ENCODE measurements at regions not wholly inside any gene's neighbourhood (a gene's known extent, or its start where the extent isn't known, plus 50 kb on each side); places are given as distances from the start of the nearest gene placed in this dataset.

DNA sequence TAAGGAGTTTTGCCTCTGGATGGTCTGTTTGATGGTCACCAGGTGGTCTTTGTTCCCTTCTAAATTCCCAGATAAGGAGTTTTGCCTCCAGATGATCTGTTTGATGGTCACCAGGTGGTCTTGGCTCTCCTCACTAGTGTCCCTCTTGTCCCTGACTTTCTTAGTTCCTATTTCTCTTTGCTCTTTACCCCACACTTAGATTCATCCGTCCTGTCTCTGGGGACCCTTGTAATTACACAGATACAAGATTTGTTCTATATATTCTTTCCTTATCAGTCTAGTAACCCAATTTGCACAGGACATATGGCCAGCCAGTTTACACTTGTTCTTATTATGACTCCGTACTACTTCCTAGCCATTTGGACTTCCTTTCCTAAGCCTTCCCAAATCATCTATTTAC is 84.0 kb upstream of the B3GAT2 start:
- Mint-ChIP-seq H3K4me3 (no peak overlapping the region), H3K27ac (no peak overlapping the region), H3K36me3 (no peaks in the 10 kb centered on the region), H3K9me3 (peaks cover 0 to 9% (median 2%) of the 10 kb centered on the region in 7 donors), H3K27me3 (ENCODE audit: low read depth in 3 of 3) (peaks cover 0 to 2% (median 0%) of the 10 kb centered on the region in 3 donors), H3K4me1 (peaks cover 12% of the 10 kb centered on the region)
- WGBS (ENCODE audit: insufficient coverage) = 100% methylated on average over 1 of the region's 2 CpGs
- Histone ChIP-seq H3K27me3 (ENCODE audit: control insufficient read depth in 2 of 2, insufficient read depth in 2 of 2, low read length in 2 of 2) (no peaks in the 10 kb centered on the region), H3K27ac (ENCODE audit: low read depth in 1 of 2, low read length in 2 of 2) (no peak overlapping the region), H3K4me3 (replicated peaks in 1 of 3; ENCODE audit: low read depth in 2 of 3, low read length in 3 of 3) (no peak overlapping the region), H3K4me1 (ENCODE audit: control insufficient read depth in 1 of 2, insufficient read depth in 2 of 2, low read length in 2 of 2) (peaks cover 7 to 9% of the 10 kb centered on the region in 2 donors), H3K9me3 (replicated peaks in 1 of 2; ENCODE audit: control insufficient read depth in 1 of 2, insufficient read depth in 1 of 2, low read length in 2 of 2) (no peaks in the 10 kb centered on the region), H3K4me2 (replicated peaks; ENCODE audit: extremely low read depth, low read length, poor library complexity, severe bottlenecking) (no peak overlapping the region), H3K79me2 (ENCODE audit: insufficient read depth, low read length) (no peaks in the 10 kb centered on the region), H3K36me3 (replicated peaks in 1 of 2; ENCODE audit: control insufficient read depth in 1 of 2, insufficient read depth in 2 of 2, low read length in 2 of 2) (no peaks in the 10 kb centered on the region), H2AFZ (ENCODE audit: insufficient read depth, low read depth, low read length, poor library complexity, severe bottlenecking) (no peak overlapping the region), H4K20me1 (ENCODE audit: insufficient read depth, low read length) (no peaks in the 10 kb centered on the region), H3K9ac (ENCODE audit: insufficient read depth, low read length, poor library complexity, severe bottlenecking) (no peak overlapping the region)
- no peak for DNase-seq
- TF ChIP-seq, protein P1, sequence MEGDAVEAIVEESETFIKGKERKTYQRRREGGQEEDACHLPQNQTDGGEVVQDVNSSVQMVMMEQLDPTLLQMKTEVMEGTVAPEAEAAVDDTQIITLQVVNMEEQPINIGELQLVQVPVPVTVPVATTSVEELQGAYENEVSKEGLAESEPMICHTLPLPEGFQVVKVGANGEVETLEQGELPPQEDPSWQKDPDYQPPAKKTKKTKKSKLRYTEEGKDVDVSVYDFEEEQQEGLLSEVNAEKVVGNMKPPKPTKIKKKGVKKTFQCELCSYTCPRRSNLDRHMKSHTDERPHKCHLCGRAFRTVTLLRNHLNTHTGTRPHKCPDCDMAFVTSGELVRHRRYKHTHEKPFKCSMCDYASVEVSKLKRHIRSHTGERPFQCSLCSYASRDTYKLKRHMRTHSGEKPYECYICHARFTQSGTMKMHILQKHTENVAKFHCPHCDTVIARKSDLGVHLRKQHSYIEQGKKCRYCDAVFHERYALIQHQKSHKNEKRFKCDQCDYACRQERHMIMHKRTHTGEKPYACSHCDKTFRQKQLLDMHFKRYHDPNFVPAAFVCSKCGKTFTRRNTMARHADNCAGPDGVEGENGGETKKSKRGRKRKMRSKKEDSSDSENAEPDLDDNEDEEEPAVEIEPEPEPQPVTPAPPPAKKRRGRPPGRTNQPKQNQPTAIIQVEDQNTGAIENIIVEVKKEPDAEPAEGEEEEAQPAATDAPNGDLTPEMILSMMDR (IDR thresholded peaks at IDR 0.05) = no peak
- intact Hi-C loops (cut with micrococcal nuclease) = no loop called here

DNA sequence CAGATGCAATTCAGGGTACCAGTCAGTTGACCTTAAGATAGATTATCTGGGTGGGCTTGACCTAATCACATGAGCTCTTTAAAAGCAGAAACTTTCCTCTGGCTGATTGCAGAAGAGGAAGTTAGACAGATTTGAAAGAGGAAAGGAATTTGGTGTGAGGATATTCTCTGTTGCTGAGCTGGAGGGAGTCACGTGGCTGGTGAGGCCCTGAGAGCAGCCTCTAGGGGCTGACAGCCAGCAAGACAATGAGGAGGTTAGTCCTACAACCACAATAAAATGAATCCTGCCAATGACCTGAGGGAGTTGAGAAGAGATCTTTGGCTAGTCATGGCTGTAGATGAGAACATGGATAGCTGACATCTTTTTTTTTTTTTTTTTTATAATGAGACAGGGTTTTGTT is 87.0 kb upstream of the B3GAT2 start:
- peak overlapping the region in 3 of 7 donors; percentile 3 to 72 (median 30) for H3K27ac Mint-ChIP-seq
- Histone ChIP-seq H4K20me1 (ENCODE audit: insufficient read depth, low read length) (no peaks in the 10 kb centered on the region), H2AFZ (ENCODE audit: insufficient read depth, low read depth, low read length, poor library complexity, severe bottlenecking) (no peak overlapping the region), H3K27ac (ENCODE audit: low read depth in 1 of 2, low read length in 2 of 2) (no peak overlapping the region), H3K9ac (ENCODE audit: insufficient read depth, low read length, poor library complexity, severe bottlenecking) (no peak overlapping the region), H3K4me2 (replicated peaks; ENCODE audit: extremely low read depth, low read length, poor library complexity, severe bottlenecking) (no peak overlapping the region), H3K4me3 (replicated peaks in 1 of 3; ENCODE audit: low read depth in 2 of 3, low read length in 3 of 3) (no peak overlapping the region), H3K36me3 (replicated peaks in 1 of 2; ENCODE audit: control insufficient read depth in 1 of 2, insufficient read depth in 2 of 2, low read length in 2 of 2) (no peaks in the 10 kb centered on the region), H3K4me1 (ENCODE audit: control insufficient read depth in 1 of 2, insufficient read depth in 2 of 2, low read length in 2 of 2) (peaks cover 9 to 16% of the 10 kb centered on the region in 2 donors), H3K79me2 (ENCODE audit: insufficient read depth, low read length) (no peaks in the 10 kb centered on the region), H3K9me3 (replicated peaks in 1 of 2; ENCODE audit: control insufficient read depth in 1 of 2, insufficient read depth in 1 of 2, low read length in 2 of 2) (no peaks in the 10 kb centered on the region), H3K27me3 (ENCODE audit: control insufficient read depth in 2 of 2, insufficient read depth in 2 of 2, low read length in 2 of 2) (no peaks in the 10 kb centered on the region)
- intact Hi-C loops (cut with micrococcal nuclease) = no loop called here
- TF ChIP-seq, protein P1 (IDR thresholded peaks at IDR 0.05) = no peak
- peaks cover 22% of the 10 kb centered on the region for H3K4me1 Mint-ChIP-seq
- H3K36me3 Mint-ChIP-seq = no peaks in the 10 kb centered on the region
- H3K27me3 Mint-ChIP-seq (ENCODE audit: low read depth in 3 of 3) = peaks cover 0 to 2% (median 2%) of the 10 kb centered on the region in 3 donors
- no CpG with 5 or more reads among the region's 1 CpG for WGBS (ENCODE audit: insufficient coverage)
- H3K9me3 Mint-ChIP-seq = peaks cover 0 to 2% (median 0%) of the 10 kb centered on the region in 7 donors
- H3K4me3 Mint-ChIP-seq = no peak overlapping the region
- DNase-seq = peak; percentile 17 to 48 (median 30)
